NT2/D1 (cell line): ENCODE measurements at regions not wholly inside any gene's neighbourhood (a gene's known extent, or its start where the extent isn't known, plus 50 kb on each side); places are given as distances from the start of the nearest gene placed in this dataset.

Experiments used
- SUZ12 ChIP-seq: IDR thresholded peaks from 2 replicates; pipeline ENCODE4 v1.6.1; 2011; ENCODE audit not compliant: insufficient read length, insufficient read depth; ENCODE audit errors: extremely low read depth
- YY1 ChIP-seq: IDR thresholded peaks from 2 replicates; pipeline ENCODE4 v1.6.1; 2011; ENCODE audit not compliant: insufficient read length, insufficient read depth
- ZNF274 ChIP-seq: IDR thresholded peaks from 2 replicates; pipeline ENCODE4 v1.6.1; 2011; ENCODE audit warnings: mild to moderate bottlenecking, low read depth, low read length

- TF ChIP-seq ZNF274 (no peak), YY1 (no peak), SUZ12 (no peak)
Measured at GRCh38 chr2:236363711-236364277, 99.6 kb upstream of the ASB18 start.
